DOHH2 (cell line): ENCODE measurements at regions not wholly inside any gene's neighbourhood (a gene's known extent, or its start where the extent isn't known, plus 50 kb on each side); places are given as distances from the start of the nearest gene placed in this dataset.

Experiments
- H3F3A ChIP-seq: fragments of 200-600 bp; sonication (generic), shearing (Covaris generic); 2 replicates; pipeline ENCODE4 v1.6.0; 2016; ENCODE audit warnings: antibody characterized with exemption, mild to moderate bottlenecking; ENCODE audit not compliant: control insufficient read depth, insufficient read depth
- H3K27ac ChIP-seq: fragments of 200-600 bp; sonication (generic); 2 replicates; pipeline ENCODE4 v1.5.1; 2014; ENCODE audit warnings: low read depth, mild to moderate bottlenecking, low read length, moderate library complexity
- H3K27me3 ChIP-seq: fragments of 200-600 bp; sonication (generic); 2 replicates; pipeline ENCODE4 v1.6.1; 2014; ENCODE audit warnings: mild to moderate bottlenecking, low read length, mixed read lengths; ENCODE audit not compliant: control insufficient read depth
- H3K36me3 ChIP-seq: fragments of 200-600 bp; sonication (generic); 2 replicates; pipeline ENCODE4 v1.6.1; 2014; ENCODE audit warnings: mild to moderate bottlenecking, low read length, moderate library complexity, mixed read lengths; ENCODE audit not compliant: control insufficient read depth
- H3K4me1 ChIP-seq: fragments of 200-600 bp; sonication (generic); 2 replicates; pipeline ENCODE4 v1.6.1; 2014; ENCODE audit warnings: mild to moderate bottlenecking, low read length, mixed read lengths; ENCODE audit not compliant: control insufficient read depth
- H3K4me2 ChIP-seq: fragments of 200-600 bp; sonication (generic); 2 replicates; pipeline ENCODE4 v1.6.0; 2014; ENCODE audit warnings: mild to moderate bottlenecking, low read length, moderate library complexity
- H3K4me3 ChIP-seq: fragments of 200-600 bp; sonication (generic); 2 replicates; pipeline ENCODE4 v1.5.1; 2014; ENCODE audit warnings: mild to moderate bottlenecking, low read length, mixed read lengths
- H3K79me2 ChIP-seq: fragments of 200-600 bp; sonication (generic); 2 replicates; pipeline ENCODE4 v1.6.1; 2014; ENCODE audit warnings: mild to moderate bottlenecking, low read length, mixed read lengths; ENCODE audit not compliant: control insufficient read depth
- H3K9me2 ChIP-seq: fragments of 200-600 bp; sonication (generic); replicated peaks from 2 replicates; pipeline ENCODE4 v1.6.1; 2014; ENCODE audit warnings: mild to moderate bottlenecking, low read length, mixed read lengths; ENCODE audit not compliant: control insufficient read depth
- H3K9me3 ChIP-seq: fragments of 200-600 bp; sonication (generic); 2 replicates; pipeline ENCODE4 v1.6.1; 2014; ENCODE audit warnings: antibody characterized with exemption, low read length, mixed read lengths; ENCODE audit not compliant: control insufficient read depth, insufficient read depth
- H4K20me1 ChIP-seq: fragments of 200-600 bp; sonication (generic); 2 replicates; pipeline ENCODE4 v1.6.0; 2014; ENCODE audit warnings: low read depth, mild to moderate bottlenecking, antibody characterized with exemption, low read length, moderate library complexity; ENCODE audit not compliant: control insufficient read depth, insufficient read depth
- EZH2phosphoT487 ChIP-seq: fragments of 200-600 bp; sonication (generic); IDR thresholded peaks from 2 replicates; pipeline ENCODE4 v1.6.1; 2017; ENCODE audit warnings: borderline replicate concordance, mild to moderate bottlenecking, antibody characterized with exemption, low read length, moderate library complexity, mixed read lengths
- TF ChIP-seq, protein P1 (sequence below): fragments of 200-600 bp; sonication (generic); IDR thresholded peaks from one replicate; pipeline ENCODE4 v1.5.1; 2014; ENCODE audit warnings: antibody characterized with exemption, mild to moderate bottlenecking, low read depth, low read length; ENCODE audit not compliant: poor library complexity, severe bottlenecking

DNA sequence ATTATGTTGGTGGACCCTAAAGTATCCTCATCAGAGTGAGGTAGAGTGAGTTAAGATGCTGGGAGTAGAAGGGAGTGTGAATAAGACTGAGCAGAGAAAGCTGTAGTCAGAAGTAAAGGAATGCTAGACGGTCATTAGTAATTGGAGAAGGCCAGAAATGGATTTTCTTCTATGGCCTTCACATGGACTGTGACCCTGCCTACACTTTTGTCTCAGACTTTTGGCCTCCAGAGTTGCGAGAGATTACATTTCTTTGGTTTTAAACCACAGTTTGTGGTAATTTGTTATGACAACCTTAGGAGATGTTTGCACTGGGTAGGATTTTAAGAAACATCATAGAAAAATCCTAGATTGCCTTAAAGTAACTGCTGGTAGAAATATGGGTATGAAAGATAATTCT lies 1267.7 kb upstream of the TMEFF2 start:
- Histone ChIP-seq H4K20me1 (no peaks in the 10 kb centered on the region), H3K4me1 (no peaks in the 10 kb centered on the region), H3K27ac (no peak overlapping the region), H3K27me3 (no peaks in the 10 kb centered on the region), H3F3A (no peaks in the 10 kb centered on the region), H3K9me3 (no peaks in the 10 kb centered on the region), H3K9me2 (no peaks in the 10 kb centered on the region), H3K4me3 (no peak overlapping the region), H3K36me3 (no peaks in the 10 kb centered on the region), H3K79me2 (no peaks in the 10 kb centered on the region), H3K4me2 (no peak overlapping the region)
- TF ChIP-seq EZH2phosphoT487: no peak

DNA sequence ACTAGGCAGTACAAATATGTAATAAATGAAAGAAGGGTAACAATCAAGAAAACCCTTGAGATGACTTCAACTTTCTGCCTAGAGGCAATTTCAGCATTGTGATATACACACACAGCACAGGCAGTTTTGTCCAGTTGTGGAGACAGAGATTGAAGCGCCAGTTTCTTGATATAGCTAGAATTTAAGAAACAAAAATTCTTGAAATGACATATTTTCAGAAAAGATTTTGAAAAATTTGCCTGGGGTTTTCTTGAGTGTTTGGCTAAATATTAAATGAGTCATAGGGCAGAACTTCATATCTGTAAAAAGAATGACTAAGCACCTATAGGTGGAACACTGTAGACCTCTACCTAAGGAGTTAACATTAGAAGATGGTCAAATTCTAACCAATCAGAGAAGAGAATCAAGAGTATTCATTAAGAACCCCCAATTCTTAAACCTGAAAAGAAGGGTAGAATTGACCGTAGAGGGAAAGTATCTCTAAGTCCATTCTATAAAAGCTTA lies 1266.8 kb upstream of the TMEFF2 start:
- no peaks in the 10 kb centered on the region for H4K20me1 ChIP-seq
- H3K27me3 ChIP-seq: no peaks in the 10 kb centered on the region
- TF ChIP-seq, protein P1, sequence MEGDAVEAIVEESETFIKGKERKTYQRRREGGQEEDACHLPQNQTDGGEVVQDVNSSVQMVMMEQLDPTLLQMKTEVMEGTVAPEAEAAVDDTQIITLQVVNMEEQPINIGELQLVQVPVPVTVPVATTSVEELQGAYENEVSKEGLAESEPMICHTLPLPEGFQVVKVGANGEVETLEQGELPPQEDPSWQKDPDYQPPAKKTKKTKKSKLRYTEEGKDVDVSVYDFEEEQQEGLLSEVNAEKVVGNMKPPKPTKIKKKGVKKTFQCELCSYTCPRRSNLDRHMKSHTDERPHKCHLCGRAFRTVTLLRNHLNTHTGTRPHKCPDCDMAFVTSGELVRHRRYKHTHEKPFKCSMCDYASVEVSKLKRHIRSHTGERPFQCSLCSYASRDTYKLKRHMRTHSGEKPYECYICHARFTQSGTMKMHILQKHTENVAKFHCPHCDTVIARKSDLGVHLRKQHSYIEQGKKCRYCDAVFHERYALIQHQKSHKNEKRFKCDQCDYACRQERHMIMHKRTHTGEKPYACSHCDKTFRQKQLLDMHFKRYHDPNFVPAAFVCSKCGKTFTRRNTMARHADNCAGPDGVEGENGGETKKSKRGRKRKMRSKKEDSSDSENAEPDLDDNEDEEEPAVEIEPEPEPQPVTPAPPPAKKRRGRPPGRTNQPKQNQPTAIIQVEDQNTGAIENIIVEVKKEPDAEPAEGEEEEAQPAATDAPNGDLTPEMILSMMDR: no peak
- TF ChIP-seq EZH2phosphoT487: no peak
- H3K9me2 ChIP-seq: no peaks in the 10 kb centered on the region
- H3K4me1 ChIP-seq: no peaks in the 10 kb centered on the region
- H3F3A ChIP-seq: no peaks in the 10 kb centered on the region
- H3K36me3 ChIP-seq: no peaks in the 10 kb centered on the region
- H3K9me3 ChIP-seq: no peaks in the 10 kb centered on the region
- H3K4me3 ChIP-seq: no peak overlapping the region
- H3K27ac ChIP-seq: no peak overlapping the region
- H3K4me2 ChIP-seq: no peak overlapping the region
- H3K79me2 ChIP-seq: no peaks in the 10 kb centered on the region

DNA sequence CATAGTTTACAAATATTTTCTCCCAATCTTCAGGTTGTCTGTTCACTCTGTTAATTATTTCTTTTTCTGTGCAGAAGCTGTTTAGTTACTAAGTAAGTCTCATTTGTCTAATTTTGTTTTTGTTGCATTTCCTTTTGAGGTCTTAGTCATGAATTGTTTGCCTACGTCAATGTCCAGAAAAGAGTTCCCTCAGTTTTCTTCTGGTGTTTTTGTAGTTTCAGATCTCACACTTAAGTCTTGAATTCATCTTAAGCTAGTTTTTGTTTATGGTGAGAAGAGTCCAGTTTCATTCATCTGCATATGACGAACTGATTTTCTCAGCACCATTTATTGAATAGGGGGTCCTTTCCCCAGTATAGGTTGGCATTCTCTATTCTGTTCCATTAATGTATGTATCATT lies 1252.2 kb upstream of the TMEFF2 start:
- no peaks in the 10 kb centered on the region for H4K20me1 ChIP-seq
- no peaks in the 10 kb centered on the region for H3K4me1 ChIP-seq
- H3K9me3 ChIP-seq: no peaks in the 10 kb centered on the region
- H3K27me3 ChIP-seq: no peaks in the 10 kb centered on the region
- H3K36me3 ChIP-seq: no peaks in the 10 kb centered on the region
- H3F3A ChIP-seq: no peaks in the 10 kb centered on the region
- H3K9me2 ChIP-seq: no peaks in the 10 kb centered on the region
- H3K4me3 ChIP-seq: no peak overlapping the region
- no peak overlapping the region for H3K27ac ChIP-seq
- H3K4me2 ChIP-seq: no peak overlapping the region
- H3K79me2 ChIP-seq: no peaks in the 10 kb centered on the region
- TF ChIP-seq, protein P1: no peak
- TF ChIP-seq EZH2phosphoT487: no peak

DNA sequence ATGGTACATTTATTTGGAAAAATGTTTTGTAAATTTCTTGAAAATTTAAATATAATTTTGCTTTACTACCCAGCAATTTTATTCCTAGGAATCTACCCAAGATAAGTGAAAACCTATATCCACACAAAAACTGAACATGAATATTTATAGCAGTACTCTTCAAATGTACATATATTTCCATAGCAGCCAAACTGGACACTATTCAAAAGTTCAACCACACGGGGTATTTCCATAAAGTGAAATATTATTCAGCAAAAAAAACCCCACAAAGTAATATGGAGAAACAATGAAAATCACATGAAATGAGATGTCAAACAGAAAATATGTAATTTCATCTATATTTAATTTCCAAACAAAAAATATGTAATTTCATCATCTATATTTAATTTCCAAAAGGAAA lies 1247.6 kb upstream of the TMEFF2 start:
- TF ChIP-seq, protein P1: no peak
- no peak for TF ChIP-seq EZH2phosphoT487
- Histone ChIP-seq H3K27ac (no peak overlapping the region), H3K36me3 (no peaks in the 10 kb centered on the region), H3K4me1 (no peaks in the 10 kb centered on the region), H3K79me2 (no peaks in the 10 kb centered on the region), H3K27me3 (no peaks in the 10 kb centered on the region), H3K9me3 (no peaks in the 10 kb centered on the region), H3K4me3 (no peak overlapping the region), H3F3A (no peaks in the 10 kb centered on the region), H4K20me1 (no peaks in the 10 kb centered on the region), H3K9me2 (no peaks in the 10 kb centered on the region), H3K4me2 (no peak overlapping the region)
